GM19035 (cell line): ENCODE measurements at regions not wholly inside any gene's neighbourhood (a gene's known extent, or its start where the extent isn't known, plus 50 kb on each side); places are given as distances from the start of the nearest gene placed in this dataset.

Experiments used
- ATAC-seq: cut with Tn5 transposase; IDR thresholded peaks from one replicate; pipeline ENCODE4 v1.9.1; 2021; ENCODE audit not compliant: unreplicated experiment

DNA sequence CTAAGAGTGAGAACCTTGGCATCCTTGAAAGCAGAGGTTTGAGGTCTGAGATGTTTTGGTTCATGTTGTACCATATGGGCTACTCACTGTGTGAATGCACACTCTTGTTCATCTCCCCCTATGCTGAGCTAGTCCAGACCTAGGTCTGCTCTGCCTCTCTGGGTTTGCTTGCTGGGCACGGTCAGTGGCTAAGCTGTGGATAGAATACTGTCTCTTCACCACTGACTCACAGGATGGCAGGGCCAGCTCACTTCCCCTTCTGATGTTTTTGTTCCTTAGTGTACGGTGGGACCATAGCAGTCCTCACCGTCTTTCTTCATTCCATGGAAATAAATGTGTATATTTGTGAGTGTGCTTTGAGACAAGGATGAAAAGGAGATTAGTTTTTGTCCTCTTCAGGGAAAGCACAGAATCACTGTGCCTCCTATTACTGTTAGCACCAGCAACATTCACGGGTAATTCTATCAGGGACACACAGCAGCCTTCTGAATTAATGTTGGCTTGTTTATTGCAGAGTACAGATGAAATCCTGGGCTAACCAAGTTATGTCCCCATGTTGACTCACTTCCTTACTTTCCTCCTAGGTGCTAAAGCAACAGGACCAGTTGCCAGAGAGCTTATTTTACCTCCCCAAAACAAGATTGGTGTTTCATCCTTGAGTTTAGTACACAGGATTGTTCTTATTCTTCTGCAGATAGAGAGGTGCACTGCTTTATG is 56.9 kb upstream of the IVNS1ABP start:
- ATAC-seq: no peak

DNA sequence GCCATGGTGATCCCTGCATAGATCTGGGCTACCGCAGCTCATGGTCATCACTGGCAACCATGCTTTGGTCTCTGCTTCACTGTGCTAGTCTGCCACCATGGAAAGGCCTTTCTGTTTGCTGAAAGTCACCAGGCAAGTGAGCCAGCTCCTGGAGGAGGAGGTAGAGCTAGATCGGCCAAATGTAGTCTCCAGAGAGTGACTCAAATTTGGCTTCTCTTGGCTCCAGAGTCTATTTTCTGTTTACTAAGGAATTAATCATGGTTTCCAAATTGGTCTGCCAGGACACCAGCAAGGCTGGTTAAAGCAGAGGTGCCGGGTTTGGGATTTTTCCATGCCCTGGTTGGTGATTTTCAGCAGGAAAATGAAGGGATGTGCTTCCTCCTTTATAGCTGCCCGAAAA is 52.7 kb upstream of the IVNS1ABP start:
- ATAC-seq: no peak

DNA sequence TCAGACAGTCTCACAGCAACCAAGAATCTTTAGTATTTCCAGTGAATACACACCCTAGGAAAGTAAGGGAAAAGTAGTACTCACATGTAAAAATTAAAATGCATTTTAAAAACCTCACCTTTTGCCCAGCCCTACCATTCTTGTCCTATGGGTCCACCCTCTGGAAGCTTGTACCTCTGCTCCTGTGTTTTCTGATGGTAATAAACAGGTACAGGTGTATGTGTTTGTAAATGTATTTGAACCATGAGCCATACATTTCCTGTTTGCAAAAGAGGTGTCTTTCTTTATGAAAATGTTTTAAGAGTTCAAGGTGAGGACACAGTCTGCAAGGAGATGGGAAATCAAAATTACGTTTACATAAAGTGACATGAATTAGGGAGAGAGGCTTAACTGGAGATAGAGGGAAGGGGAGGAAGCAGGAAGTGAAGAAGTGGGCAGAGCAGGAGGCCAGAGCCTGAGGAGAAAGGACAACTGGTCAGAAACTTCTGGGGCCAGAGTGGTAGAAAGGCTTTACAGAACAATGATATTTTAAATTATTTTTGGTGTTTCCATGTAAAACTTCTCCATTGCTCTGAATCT is 52.0 kb upstream of the IVNS1ABP start:
- ATAC-seq: no peak

DNA sequence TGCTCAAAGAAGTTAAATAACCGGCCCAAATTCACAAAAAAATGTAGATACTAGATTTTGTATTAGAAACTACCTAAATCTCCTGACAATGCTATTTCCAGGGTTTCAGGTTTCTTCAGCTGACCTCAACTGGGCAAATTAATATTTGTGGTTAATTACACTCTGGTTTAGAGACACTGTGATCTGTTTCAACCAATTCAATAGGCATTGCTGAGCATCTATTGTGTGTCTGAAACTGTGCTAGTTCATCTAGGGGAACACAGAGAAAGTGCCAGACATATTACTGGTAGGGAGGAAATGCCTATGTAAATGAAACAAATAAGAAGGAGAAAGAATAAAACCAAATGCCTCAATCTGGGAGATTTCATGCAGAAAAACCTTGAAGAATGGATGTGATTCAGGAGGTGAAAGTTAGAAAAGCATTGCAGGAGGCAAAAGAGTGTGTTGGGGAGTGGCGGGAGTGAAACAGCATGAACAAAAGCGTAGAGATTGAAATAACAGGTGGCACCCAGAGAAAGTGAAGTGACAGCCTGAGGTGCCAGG is 51.3 kb upstream of the IVNS1ABP start:
- ATAC-seq: no peak

DNA sequence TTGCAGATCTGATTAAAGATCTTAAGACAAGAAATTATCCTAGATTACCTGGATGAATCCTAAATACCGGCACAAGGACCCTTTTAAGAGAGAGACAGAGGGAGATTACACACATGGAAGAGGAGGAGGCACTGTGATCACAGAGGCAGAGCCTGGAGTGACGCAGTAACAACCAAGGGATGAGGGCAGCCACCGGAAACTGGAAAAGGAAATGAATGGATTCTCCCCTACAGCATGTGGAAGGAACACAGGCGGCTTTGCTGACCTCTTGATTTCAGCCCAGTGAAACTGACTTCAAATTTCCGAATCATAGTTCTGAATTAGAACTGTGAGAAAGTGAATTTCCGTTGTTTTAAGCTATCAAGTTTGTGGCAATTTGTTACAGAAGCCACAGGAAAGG is 50.2 kb upstream of the IVNS1ABP start:
- no peak for ATAC-seq
